GM23248 (cell line): ENCODE measurements at regions not wholly inside any gene's neighbourhood (a gene's known extent, or its start where the extent isn't known, plus 50 kb on each side); places are given as distances from the start of the nearest gene placed in this dataset.

Experiments
- DNase-seq: peaks from one replicate; pipeline ENCODE4 v3.0.0-alpha.2; 2015
- H2AFZ ChIP-seq: fragments of 200-600 bp; sonication (generic); 2 replicates; pipeline ENCODE4 v1.6.1; 2016; ENCODE audit warnings: antibody characterized with exemption
- H3F3A ChIP-seq: fragments of 200-600 bp; sonication (generic); 2 replicates; pipeline ENCODE4 v1.6.1; 2016; ENCODE audit warnings: mild to moderate bottlenecking, antibody characterized with exemption, mixed run types; ENCODE audit not compliant: insufficient read depth
- H3K27ac ChIP-seq: fragments of 200-600 bp; sonication (generic); 2 replicates; pipeline ENCODE4 v1.5.1; 2016; ENCODE audit warnings: mild to moderate bottlenecking
- H3K27me3 ChIP-seq: fragments of 200-600 bp; sonication (generic); replicated peaks from 2 replicates; pipeline ENCODE4 v1.6.1; 2016; ENCODE audit warnings: mild to moderate bottlenecking; ENCODE audit not compliant: insufficient read depth
- H3K36me3 ChIP-seq: fragments of 200-600 bp; sonication (generic); 2 replicates; pipeline ENCODE4 v1.6.1; 2016; ENCODE audit warnings: low read depth, mild to moderate bottlenecking
- H3K4me1 ChIP-seq: fragments of 200-600 bp; sonication (generic); 2 replicates; pipeline ENCODE4 v1.6.1; 2016; ENCODE audit warnings: mild to moderate bottlenecking; ENCODE audit not compliant: insufficient read depth
- H3K4me2 ChIP-seq: fragments of 200-600 bp; sonication (generic); one replicate; pipeline ENCODE4 v1.6.1; 2016; ENCODE audit warnings: mild to moderate bottlenecking; ENCODE audit not compliant: unreplicated experiment
- H3K4me3 ChIP-seq: fragments of 200-600 bp; sonication (generic); 2 replicates; pipeline ENCODE4 v1.5.1; 2016; ENCODE audit warnings: mild to moderate bottlenecking
- H3K79me2 ChIP-seq: fragments of 200-600 bp; sonication (generic); 2 replicates; pipeline ENCODE4 v1.6.1; 2016; ENCODE audit warnings: mild to moderate bottlenecking; ENCODE audit not compliant: insufficient read depth
- H3K9ac ChIP-seq: fragments of 200-600 bp; sonication (generic); 2 replicates; pipeline ENCODE4 v1.6.1; 2016; ENCODE audit warnings: mild to moderate bottlenecking
- H3K9me2 ChIP-seq: fragments of 200-600 bp; sonication (generic); 2 replicates; pipeline ENCODE4 v1.6.1; 2016; ENCODE audit warnings: mixed run types, mild to moderate bottlenecking, moderate library complexity; ENCODE audit not compliant: insufficient read depth
- H3K9me3 ChIP-seq: fragments of 200-600 bp; sonication (generic); one replicate; pipeline ENCODE4 v1.6.1; 2017; ENCODE audit warnings: low read depth
- H4K20me1 ChIP-seq: fragments of 200-600 bp; sonication (generic); 2 replicates; pipeline ENCODE4 v1.6.0; 2016; ENCODE audit not compliant: insufficient read depth
- EZH2 ChIP-seq: fragments of 200-600 bp; sonication (generic); IDR thresholded peaks from 2 replicates; pipeline ENCODE4 v1.6.1; 2018; ENCODE audit warnings: antibody characterized with exemption, mild to moderate bottlenecking; ENCODE audit not compliant: insufficient read depth, poor library complexity, severe bottlenecking
- EZH2phosphoT487 ChIP-seq: fragments of 200-600 bp; sonication (generic); IDR thresholded peaks from 2 replicates; pipeline ENCODE4 v1.6.1; 2018; ENCODE audit warnings: antibody characterized with exemption, moderate library complexity, mild to moderate bottlenecking, low read depth; ENCODE audit not compliant: insufficient read depth
- WGBS, 2 experiments: methylation state at CpG; one replicate each; pipeline ENCODE4 v1.1.6; 2015 to 2017; ENCODE audit warnings: low lambda C conversion rate in 2 of 2, low coverage in 1 of 2; ENCODE audit errors: missing lambda C conversion rate in 2 of 2; 5-methylcytosine and 5-hydroxymethylcytosine counted together
- in situ Hi-C: fragments of 300-500 bp; cut with MboI; formaldehyde crosslinking; loops from 2 replicates; pipeline ENCODE4 v1.15.0; 2020

DNA sequence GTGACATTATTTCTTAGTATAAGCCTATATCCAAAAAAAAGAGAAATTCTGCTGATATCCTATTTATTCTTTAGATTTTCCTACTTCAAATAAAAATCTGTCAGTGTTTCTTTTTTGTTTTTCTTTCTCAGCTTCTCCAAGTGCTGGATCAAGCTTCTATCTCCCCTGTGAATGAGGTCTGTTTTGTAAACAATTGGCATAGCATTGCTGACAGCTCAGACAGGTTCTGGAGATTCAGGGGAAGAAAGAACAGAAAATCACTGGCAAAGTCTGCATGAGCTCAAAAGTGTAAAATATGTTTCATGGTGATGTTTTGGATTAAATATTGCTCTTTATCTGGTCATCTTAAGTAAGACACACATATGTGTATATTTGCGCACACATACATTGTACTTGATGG lies 492.0 kb upstream of the IGFBP7 start:
- H4K20me1 ChIP-seq: no peaks in the 10 kb centered on the region
- WGBS, 2 experiments: 21 to 32% methylated on average over 1 of the region's 1 CpG
- H3K9ac ChIP-seq: no peak overlapping the region
- no peaks in the 10 kb centered on the region for H3K79me2 ChIP-seq
- in situ Hi-C loops: no loop called here
- no peak overlapping the region for H3K27ac ChIP-seq
- no peak overlapping the region for H3K4me2 ChIP-seq
- no peaks in the 10 kb centered on the region for H3K36me3 ChIP-seq
- no peaks in the 10 kb centered on the region for H3K4me1 ChIP-seq
- H3F3A ChIP-seq: no peaks in the 10 kb centered on the region
- no peaks in the 10 kb centered on the region for H3K9me2 ChIP-seq
- H3K27me3 ChIP-seq: no peaks in the 10 kb centered on the region
- no peak overlapping the region for H2AFZ ChIP-seq
- no peak for DNase-seq
- H3K9me3 ChIP-seq: no peaks in the 10 kb centered on the region
- TF ChIP-seq EZH2 (no peak), EZH2phosphoT487 (no peak)
- no peak overlapping the region for H3K4me3 ChIP-seq

DNA sequence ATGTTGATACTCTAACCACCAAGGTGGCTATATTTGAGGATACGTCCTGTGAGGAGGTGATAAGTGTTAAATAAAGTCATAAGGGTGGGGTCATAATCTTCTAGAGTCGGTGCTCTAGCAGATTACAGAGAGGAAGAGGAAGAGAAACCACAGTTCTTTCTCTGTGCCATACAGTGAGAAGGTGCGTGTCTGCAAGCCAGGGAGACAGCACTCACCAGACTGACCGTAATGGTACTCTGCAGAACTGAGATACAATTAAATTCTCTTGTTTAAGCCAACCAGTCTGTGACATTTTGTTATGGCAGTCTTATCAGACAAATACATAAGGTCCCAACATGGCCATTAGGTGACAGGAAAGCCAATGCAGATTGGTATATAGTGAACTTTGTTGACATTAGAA lies 480.9 kb upstream of the IGFBP7 start:
- no peaks in the 10 kb centered on the region for H3K27me3 ChIP-seq
- H3K27ac ChIP-seq: no peak overlapping the region
- 13 to 21% methylated on average over 4 of the region's 4 CpGs for WGBS, 2 experiments
- DNase-seq: no peak
- H3K9ac ChIP-seq: no peak overlapping the region
- no peak overlapping the region for H2AFZ ChIP-seq
- no peaks in the 10 kb centered on the region for H4K20me1 ChIP-seq
- H3K4me2 ChIP-seq: no peak overlapping the region
- H3K4me1 ChIP-seq: no peaks in the 10 kb centered on the region
- TF ChIP-seq EZH2 (no peak), EZH2phosphoT487 (no peak)
- no peak overlapping the region for H3K4me3 ChIP-seq
- no peaks in the 10 kb centered on the region for H3K9me3 ChIP-seq
- H3K9me2 ChIP-seq: no peaks in the 10 kb centered on the region
- no peaks in the 10 kb centered on the region for H3F3A ChIP-seq
- in situ Hi-C loops: no loop called here
- no peaks in the 10 kb centered on the region for H3K36me3 ChIP-seq
- no peaks in the 10 kb centered on the region for H3K79me2 ChIP-seq

DNA sequence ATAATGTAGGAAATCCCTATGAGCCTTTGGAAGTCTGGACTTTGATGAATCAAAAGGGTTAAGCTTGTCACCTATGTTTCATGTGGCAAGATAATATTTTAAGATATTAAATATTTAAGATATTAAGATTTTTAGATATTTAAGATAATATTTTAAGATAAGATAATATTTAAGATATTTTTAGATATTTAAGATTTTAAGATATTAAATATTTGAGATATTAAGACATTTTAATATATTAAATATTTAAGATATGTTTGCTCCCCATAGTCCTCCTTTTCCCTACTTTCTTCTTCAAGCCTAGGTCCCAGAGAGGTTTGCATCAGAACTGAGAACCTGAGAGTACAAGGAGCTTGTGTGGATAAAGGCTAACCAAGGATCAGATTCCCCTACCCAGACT lies 478.4 kb upstream of the IGFBP7 start:
- H3K4me3 ChIP-seq: no peak overlapping the region
- no peaks in the 10 kb centered on the region for H3K4me1 ChIP-seq
- no peaks in the 10 kb centered on the region for H3K27me3 ChIP-seq
- no peak overlapping the region for H2AFZ ChIP-seq
- no peak overlapping the region for H3K4me2 ChIP-seq
- H3F3A ChIP-seq: no peaks in the 10 kb centered on the region
- no peaks in the 10 kb centered on the region for H4K20me1 ChIP-seq
- H3K9me3 ChIP-seq: no peaks in the 10 kb centered on the region
- no peaks in the 10 kb centered on the region for H3K79me2 ChIP-seq
- H3K27ac ChIP-seq: no peak overlapping the region
- H3K9me2 ChIP-seq: no peaks in the 10 kb centered on the region
- H3K36me3 ChIP-seq: no peaks in the 10 kb centered on the region
- in situ Hi-C loops: no loop called here
- no peak for TF ChIP-seq EZH2
- TF ChIP-seq EZH2phosphoT487: no peak
- no peak overlapping the region for H3K9ac ChIP-seq
- DNase-seq: no peak

DNA sequence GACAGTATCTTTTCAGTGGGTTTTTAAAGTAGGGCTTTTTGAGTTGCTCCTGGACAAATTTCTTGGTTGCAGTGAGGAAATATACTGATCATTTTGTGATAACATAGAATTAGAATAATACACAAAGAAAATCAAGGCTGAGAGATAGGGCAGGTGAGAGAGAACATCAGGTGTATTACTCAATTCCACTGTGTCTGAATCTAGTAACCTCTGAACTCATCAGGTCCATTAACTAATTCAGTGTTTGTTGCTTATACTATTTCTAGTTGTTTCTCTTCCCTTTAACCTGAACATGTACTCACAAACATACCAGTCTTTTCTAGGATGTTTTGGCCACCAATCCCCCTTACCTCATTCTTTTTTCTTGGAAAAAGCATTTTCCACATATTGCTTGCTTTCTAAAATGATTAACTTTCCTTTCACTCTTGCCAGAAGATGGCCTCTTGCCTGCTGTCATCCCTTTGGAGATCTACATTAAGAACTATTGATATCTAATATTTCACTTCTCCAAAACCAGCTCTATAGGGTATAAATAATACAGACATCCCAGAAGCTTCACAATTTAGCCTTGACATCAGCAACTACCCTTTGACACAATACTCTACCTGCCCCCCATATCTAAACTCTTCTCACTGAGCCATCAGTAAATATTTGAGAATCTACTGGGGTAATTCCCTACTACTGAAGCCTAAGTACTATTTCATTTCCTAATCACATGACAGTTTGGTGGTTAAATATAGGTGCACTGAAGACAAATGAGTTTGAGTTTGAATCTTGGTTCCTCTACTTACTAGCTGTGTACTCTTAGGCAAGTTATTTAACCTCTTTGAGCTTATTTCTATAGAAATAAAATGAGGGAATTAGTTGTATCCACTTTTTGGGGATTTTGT lies 470.8 kb upstream of the IGFBP7 start:
- H3K9ac ChIP-seq: no peak overlapping the region
- no peak overlapping the region for H3K4me3 ChIP-seq
- no peaks in the 10 kb centered on the region for H3K27me3 ChIP-seq
- H3F3A ChIP-seq: no peaks in the 10 kb centered on the region
- H2AFZ ChIP-seq: no peak overlapping the region
- no peaks in the 10 kb centered on the region for H3K9me2 ChIP-seq
- no peaks in the 10 kb centered on the region for H3K4me1 ChIP-seq
- no peaks in the 10 kb centered on the region for H3K79me2 ChIP-seq
- H3K9me3 ChIP-seq: no peaks in the 10 kb centered on the region
- no peak overlapping the region for H3K27ac ChIP-seq
- no peak for TF ChIP-seq EZH2phosphoT487
- no peak for TF ChIP-seq EZH2
- H3K4me2 ChIP-seq: no peak overlapping the region
- no peak for DNase-seq
- no peaks in the 10 kb centered on the region for H4K20me1 ChIP-seq
- H3K36me3 ChIP-seq: no peaks in the 10 kb centered on the region
- in situ Hi-C loops: no loop called here

DNA sequence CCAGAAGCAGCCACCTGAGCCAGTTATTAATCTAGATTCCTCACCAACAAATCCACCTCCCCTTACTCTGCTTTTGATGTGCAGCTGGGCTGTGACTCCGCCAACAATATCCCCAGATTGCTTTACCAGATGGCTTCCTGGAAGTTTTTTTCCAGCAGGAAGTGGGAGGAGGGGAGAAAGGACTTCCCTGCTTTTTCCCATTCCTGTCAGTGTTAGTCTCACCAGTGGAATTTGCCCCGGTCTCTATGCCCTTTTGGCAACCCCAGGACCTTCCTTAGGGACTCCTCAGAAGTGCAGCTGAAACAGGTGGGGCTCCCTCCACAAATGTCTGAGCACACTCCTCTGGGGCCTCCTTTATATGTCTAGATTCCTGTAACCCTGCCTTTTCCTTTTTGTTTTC lies 465.2 kb upstream of the IGFBP7 start:
- Histone ChIP-seq H3K36me3 (no peaks in the 10 kb centered on the region), H3K9me3 (no peaks in the 10 kb centered on the region), H3K9me2 (no peaks in the 10 kb centered on the region), H3F3A (no peaks in the 10 kb centered on the region), H3K79me2 (no peaks in the 10 kb centered on the region), H3K4me2 (no peak overlapping the region), H3K4me3 (no peak overlapping the region), H3K4me1 (no peaks in the 10 kb centered on the region), H2AFZ (no peak overlapping the region), H3K9ac (no peak overlapping the region), H3K27me3 (no peaks in the 10 kb centered on the region), H4K20me1 (no peaks in the 10 kb centered on the region), H3K27ac (no peak overlapping the region)
- TF ChIP-seq EZH2 (no peak), EZH2phosphoT487 (no peak)
- 2 to 7% methylated on average over 2 of the region's 2 CpGs for WGBS, 2 experiments
- in situ Hi-C loops: no loop called here
- no peak for DNase-seq
